AG08395 (cell line): ENCODE measurements at regions not wholly inside any gene's neighbourhood (a gene's known extent, or its start where the extent isn't known, plus 50 kb on each side); places are given as distances from the start of the nearest gene placed in this dataset.
"Not testable (repeated sequence)": the region's sequence is repeated elsewhere in the genome, so short reads cannot be mapped to it uniquely, and the experiment has no call there.

Experiments used
- DNase-seq: peaks from one replicate; pipeline ENCODE4 v3.0.0; 2012; ENCODE audit warnings: mixed read lengths, low spot score

- no peak for DNase-seq
Observed at GRCh38 chr2:235219048-235219447, 267.2 kb downstream of the SH3BP4 start.

DNA sequence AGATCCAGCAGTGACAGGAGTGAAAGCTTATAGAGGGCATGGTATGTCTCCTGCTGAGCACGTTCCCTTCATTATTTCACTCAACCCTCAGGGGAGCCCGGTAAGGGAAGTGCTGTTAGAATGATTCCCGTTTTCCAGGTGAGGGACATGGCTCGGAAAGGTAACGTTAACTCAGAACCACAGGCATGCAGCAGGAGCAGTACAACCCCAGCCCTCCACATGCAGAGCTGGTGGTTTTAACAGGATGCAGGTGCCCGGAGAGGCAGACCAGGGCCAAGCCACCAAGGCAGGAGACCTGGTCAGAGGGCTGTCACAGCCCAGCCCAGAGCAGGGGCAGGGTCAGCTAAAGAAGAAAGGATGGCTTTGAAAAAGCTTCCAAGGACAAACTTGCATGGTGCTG, 268.5 kb downstream of the SH3BP4 start:
- no peak for DNase-seq

DNA sequence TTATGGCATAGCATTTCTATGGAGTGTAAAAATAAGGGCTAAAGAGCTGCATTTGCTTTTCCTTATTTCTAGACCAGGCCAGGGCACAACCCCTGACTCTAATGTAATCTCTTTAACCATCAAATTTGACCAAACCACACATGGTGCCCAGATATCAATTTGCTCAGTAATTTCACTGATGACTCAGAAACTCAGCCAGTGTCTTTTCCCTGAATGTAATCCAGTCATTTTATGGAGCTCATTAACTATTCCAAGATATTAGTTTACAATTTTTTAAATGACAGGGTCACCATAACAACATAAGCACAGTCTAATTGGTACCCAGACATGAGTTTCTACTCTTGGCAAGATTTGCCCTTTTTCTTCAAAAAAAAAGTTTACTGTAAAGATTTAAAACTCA, 270.8 kb upstream of the AGAP1 start:
- no peak for DNase-seq

- no peak for DNase-seq
Observed at GRCh38 chr2:235224410-235224809, 269.4 kb upstream of the AGAP1 start.

GRCh38 chr2:235225261-235225660, 268.6 kb upstream of the AGAP1 start:
- no peak for DNase-seq

- no peak for DNase-seq
Observed at GRCh38 chr2:235227590-235227989, 266.3 kb upstream of the AGAP1 start.

GRCh38 chr2:235228422-235228821, 265.4 kb upstream of the AGAP1 start:
- not testable (repeated sequence) for DNase-seq

DNA sequence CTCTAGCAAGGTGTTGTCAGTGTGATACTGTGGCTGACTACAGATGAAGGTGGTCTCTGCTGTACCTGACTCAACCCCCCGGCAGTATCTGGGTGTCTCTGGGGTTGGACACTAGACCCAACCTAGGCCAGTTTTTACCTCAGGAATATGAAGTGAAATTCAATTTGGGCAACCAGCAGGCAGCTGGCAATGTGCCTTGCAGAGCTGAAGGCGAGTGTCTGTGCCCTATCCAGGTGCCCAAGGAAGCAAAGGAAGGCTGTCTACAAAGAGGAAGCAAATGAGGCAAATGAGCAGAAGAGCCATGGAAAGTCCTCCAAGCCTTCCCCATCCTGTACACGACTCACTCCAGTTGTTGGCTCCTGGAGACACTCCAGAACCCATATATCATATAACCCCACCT, 264.6 kb upstream of the AGAP1 start:
- no peak for DNase-seq

DNA sequence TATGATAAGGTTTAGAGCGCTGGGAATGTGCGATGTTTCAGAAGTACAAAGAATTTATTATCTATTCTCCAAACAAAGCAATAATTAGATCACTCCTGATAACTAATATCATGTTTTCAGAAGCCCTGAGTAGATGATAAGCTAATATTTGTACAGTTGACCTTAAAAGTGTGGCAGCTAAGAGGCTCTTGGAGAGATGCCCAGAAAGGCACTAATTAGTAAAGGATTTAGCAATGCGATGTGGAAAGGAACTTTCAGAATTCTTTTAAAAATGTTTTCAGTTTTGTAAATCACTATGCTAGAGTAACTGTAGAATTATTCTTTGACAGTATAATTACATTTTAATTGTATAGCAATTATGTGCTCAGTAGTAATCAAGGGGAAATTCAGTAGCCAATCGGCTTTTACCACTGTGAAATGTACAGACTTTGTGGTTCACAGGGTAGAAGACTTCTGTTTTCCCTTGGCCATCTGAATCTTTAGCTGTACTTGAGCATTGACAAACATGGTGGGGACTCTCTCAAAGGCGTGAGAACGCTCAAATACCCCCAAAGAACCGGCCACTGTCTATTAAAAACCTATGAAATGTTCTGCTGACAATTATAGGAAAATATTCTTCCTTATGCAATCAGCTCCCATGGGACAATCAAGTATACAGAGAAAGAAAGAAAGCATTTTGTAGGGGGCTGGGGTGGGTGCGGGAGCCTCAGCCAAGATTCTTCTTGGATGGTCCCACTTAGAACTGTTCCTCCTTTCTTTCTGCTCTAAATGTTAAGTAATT, 262.8 kb upstream of the AGAP1 start:
- DNase-seq, result peak; percentile 28

- DNase-seq, result no peak
Observed at GRCh38 chr2:235232449-235233433, 261.1 kb upstream of the AGAP1 start.

DNA sequence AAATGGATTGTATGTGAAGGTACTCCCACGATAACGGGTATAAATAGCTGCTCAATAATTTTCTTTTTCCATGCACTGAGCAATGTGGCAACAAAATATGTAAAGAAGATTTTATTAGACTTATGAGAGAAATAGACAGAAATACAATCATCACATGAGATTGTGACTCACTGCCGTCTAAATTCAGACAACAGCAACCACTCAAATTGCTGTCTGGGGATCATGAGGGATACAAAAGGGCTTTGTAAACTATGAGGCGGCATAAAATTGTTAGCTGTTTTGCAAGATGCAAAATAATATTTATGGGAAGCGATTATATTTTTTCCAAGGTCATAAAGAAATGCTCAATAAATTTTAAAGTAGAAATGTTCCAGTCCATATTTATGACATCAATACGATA, 259.1 kb upstream of the AGAP1 start:
- no peak for DNase-seq

GRCh38 chr2:235235977-235236767, 257.7 kb upstream of the AGAP1 start:
- DNase-seq, result no peak

- peak; percentile 69 for DNase-seq
Observed at GRCh38 chr2:235238537-235238936, 255.3 kb upstream of the AGAP1 start.

DNA sequence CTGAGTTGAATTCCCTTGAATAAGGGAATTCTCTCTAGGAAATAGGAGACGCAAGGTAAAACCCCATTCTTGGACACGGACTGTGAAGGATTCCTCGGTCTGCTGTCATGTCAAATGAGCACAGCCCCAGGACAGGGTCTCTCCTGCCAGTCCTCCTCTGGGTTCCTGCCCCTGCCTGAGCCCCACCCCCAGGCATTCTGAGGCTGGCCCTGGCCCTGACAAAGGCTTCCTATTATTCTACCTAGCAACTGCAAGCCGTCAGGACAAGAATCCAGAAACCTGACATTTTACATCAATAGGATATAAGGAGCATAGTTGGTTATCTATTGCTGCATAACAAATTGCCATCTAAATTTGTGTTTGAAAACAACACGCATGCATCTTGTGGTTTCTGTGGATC, 253.3 kb upstream of the AGAP1 start:
- no peak for DNase-seq

DNA sequence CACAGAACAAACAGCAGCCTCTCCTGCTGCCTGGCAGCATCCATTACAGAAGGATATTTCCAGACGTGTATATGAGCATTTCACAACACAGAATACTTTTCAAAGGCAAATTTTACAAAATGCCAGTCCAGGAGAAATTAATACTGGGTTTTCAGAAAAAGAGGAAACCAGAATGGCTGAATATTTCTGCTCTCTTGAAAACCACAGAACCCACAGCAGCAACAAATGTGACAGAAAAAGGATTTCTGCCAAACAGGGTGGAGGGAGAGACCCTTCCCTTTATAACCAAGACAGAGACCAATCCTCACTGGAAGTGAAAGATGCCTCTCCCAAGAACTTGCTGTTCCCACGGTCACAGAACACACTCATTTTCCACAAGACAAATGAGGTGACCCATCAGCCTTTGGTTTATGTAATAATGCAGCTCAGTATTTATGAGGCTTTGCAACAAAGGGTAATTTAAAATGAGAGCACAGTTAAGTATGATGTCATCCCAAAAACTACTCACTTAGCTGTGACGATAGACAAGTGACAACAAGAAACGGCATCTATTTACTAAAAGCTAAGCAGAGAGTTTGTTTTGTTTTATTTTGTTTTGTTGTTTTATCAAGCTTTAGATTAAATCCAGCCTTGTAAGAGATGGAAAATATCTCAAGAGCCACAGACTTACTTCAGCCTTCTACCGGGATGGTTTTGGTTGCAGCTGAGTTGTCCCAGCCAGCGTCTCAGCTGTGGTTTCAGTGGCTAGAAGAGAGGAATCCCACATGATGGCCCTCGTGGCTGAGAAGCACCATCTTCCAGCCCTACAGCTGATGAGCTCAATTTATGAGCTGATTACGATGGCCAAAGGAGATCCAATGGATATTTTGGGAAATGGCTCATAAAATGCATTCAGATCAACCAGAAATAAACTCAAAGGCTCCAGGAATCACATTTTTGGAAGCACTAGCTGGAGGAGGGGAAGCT, 249.3 kb upstream of the AGAP1 start:
- DNase-seq, result peak; percentile 73

GRCh38 chr2:235247001-235247400, 246.8 kb upstream of the AGAP1 start:
- no peak for DNase-seq

DNA sequence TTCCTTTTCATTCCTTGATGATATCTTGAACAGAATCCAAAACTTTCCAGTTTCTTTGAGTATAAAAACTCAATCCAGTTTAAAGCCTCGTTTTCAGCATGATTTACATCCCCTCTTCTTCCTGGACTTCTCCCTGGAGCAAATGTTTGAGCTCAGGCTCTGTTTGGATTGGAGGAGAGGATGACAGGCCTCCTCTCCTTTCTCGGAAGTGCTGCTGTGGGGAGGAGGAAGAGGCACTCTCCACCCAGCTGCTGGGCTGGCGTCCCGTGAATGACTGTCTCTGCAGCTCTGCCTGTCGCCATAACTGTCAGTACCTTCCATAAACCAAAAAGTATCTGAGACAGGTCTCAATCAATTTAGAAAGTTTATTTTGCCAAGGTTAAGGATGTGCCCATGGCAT, 238.2 kb upstream of the AGAP1 start:
- DNase-seq, result no peak

DNA sequence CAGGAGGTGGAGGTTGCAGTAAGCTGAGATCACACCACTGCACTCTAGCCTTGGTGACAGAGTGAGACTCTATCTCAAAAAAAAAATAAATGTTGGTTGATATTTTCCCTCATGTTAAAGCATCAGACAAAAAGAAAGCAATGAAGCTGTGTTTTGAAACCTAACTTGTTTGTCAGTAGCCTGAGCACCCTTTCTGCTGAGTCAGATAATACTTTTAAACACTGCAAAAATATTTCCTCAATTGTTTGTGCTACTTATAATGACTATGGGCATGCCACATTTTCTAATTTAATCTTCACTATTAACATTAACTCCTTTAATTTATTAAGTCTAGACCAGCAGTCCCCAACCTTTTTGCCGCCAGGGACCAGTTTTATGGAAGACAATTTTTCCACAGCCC, 236.3 kb upstream of the AGAP1 start:
- DNase-seq, result no peak

DNA sequence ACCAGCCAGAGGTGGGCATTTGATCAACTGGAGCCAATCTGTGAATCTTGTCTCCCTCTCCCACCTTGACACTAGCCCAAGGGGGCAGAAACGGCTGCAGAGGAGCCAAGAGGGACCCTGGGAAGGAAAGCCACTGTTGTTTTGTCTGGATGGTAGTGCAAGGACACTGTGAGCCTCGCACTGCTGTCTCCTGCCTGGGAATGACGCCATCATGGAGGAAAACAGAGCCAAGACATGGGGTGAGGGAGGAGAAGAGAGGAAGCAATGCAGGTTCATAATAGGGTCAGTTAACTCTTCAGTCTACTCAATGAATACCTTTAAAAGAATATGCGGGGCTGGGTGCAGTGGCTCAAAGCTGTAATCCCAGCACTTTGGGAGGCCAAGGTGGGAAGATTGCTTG, 231.1 kb upstream of the AGAP1 start:
- DNase-seq, result no peak

- DNase-seq, result peak; percentile 93
Observed at GRCh38 chr2:235263205-235264120, 230.4 kb upstream of the AGAP1 start.
